DND-41 (cell line): ENCODE measurements at regions not wholly inside any gene's neighbourhood (a gene's known extent, or its start where the extent isn't known, plus 50 kb on each side); places are given as distances from the start of the nearest gene placed in this dataset.
A peak's percentile ranks its signal among the peaks of the same experiment; 100 is the strongest.

Source experiments
- ATAC-seq: fragments of 200-7000 bp; cut with Tn5 transposase; 3 replicates; pipeline ENCODE4 v1.9.1; 2021; ENCODE audit warnings: low read depth; ENCODE audit not compliant: insufficient read depth
- DNase-seq: peaks from one replicate; pipeline ENCODE4 v3.0.0-alpha.2; 2020
- H2AFZ ChIP-seq: 2 replicates; pipeline ENCODE4 v1.6.0; 2012; ENCODE audit warnings: low read depth, low read length
- H3K27ac ChIP-seq: 2 replicates; pipeline ENCODE4 v1.5.1; 2012; ENCODE audit warnings: low read length, inconsistent platforms
- H3K27me3 ChIP-seq: fragments of 200-600 bp; sonication (generic); 2 replicates; pipeline ENCODE4 v1.6.0; 2012; ENCODE audit warnings: low read length, mild to moderate bottlenecking, inconsistent platforms; ENCODE audit not compliant: insufficient read depth, poor library complexity
- H3K36me3 ChIP-seq: 2 replicates; pipeline ENCODE4 v1.5.1; 2012; ENCODE audit warnings: low read length, inconsistent platforms; ENCODE audit not compliant: insufficient read depth
- H3K4me1 ChIP-seq: 2 replicates; pipeline ENCODE4 v1.5.1; 2012; ENCODE audit warnings: mild to moderate bottlenecking, low read length; ENCODE audit not compliant: insufficient read depth
- H3K4me2 ChIP-seq: 2 replicates; pipeline ENCODE4 v1.6.0; 2012; ENCODE audit warnings: mild to moderate bottlenecking, moderate library complexity, low read length, inconsistent platforms; ENCODE audit not compliant: insufficient read depth
- H3K4me3 ChIP-seq, 2 experiments: fragments of 200-600 bp in 1 of 2; shearing (Covaris generic) in 1 of 2; 2 replicates each; pipeline ENCODE4 v1.5.1; 2012 to 2016; ENCODE audit warnings: inconsistent platforms in 2 of 2, low read length in 2 of 2, mild to moderate bottlenecking in 2 of 2, low read depth in 1 of 2, moderate library complexity in 1 of 2
- H3K79me2 ChIP-seq: 2 replicates; pipeline ENCODE4 v1.6.0; 2012; ENCODE audit warnings: low read length, inconsistent platforms; ENCODE audit not compliant: insufficient read depth
- H3K9ac ChIP-seq: 2 replicates; pipeline ENCODE4 v1.6.0; 2012; ENCODE audit warnings: low read depth, mild to moderate bottlenecking, inconsistent platforms, low read length, moderate library complexity
- H3K9me3 ChIP-seq: 2 replicates; pipeline ENCODE4 v1.5.1; 2012; ENCODE audit warnings: low read length, moderate library complexity, mild to moderate bottlenecking, inconsistent platforms; ENCODE audit not compliant: insufficient read depth, severe bottlenecking
- H4K20me1 ChIP-seq: 2 replicates; pipeline ENCODE4 v1.6.0; 2012; ENCODE audit warnings: low read length; ENCODE audit not compliant: insufficient read depth
- EZH2 ChIP-seq: IDR thresholded peaks from 3 replicates; pipeline ENCODE4 v1.6.1; 2012; ENCODE audit warnings: borderline replicate concordance, low read depth, mild to moderate bottlenecking, moderate library complexity, low read length, inconsistent platforms; ENCODE audit not compliant: severe bottlenecking
- TF ChIP-seq, protein P1 (sequence below): IDR thresholded peaks from 2 replicates; pipeline ENCODE4 v1.5.1; 2012; ENCODE audit warnings: borderline replicate concordance, low read length, moderate library complexity, mild to moderate bottlenecking; ENCODE audit not compliant: poor library complexity, severe bottlenecking; ENCODE audit errors: extremely low read depth

DNA sequence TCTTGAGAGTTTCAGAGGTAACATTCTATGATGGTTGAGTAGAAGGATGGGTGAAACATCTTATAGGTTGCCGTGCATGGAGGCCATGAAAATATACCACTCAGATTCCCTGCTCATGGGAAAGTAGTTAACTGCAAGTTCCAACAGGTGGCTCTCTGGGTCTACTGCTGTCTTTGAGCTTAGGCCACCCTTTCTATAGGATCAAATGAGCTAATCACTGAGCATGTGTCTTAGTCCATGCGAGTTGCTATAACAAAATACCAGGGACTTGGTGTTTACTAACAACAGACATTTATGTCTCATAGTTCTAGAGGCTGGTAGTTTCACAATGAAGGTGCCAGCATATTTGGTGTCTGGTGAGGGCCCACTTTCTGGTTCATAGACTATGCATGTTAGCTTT is 144.8 kb upstream of the UNC5C start:
- no peak overlapping the region for H3K27ac ChIP-seq
- TF ChIP-seq, protein P1, sequence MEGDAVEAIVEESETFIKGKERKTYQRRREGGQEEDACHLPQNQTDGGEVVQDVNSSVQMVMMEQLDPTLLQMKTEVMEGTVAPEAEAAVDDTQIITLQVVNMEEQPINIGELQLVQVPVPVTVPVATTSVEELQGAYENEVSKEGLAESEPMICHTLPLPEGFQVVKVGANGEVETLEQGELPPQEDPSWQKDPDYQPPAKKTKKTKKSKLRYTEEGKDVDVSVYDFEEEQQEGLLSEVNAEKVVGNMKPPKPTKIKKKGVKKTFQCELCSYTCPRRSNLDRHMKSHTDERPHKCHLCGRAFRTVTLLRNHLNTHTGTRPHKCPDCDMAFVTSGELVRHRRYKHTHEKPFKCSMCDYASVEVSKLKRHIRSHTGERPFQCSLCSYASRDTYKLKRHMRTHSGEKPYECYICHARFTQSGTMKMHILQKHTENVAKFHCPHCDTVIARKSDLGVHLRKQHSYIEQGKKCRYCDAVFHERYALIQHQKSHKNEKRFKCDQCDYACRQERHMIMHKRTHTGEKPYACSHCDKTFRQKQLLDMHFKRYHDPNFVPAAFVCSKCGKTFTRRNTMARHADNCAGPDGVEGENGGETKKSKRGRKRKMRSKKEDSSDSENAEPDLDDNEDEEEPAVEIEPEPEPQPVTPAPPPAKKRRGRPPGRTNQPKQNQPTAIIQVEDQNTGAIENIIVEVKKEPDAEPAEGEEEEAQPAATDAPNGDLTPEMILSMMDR: peak; percentile 42
- no peak for TF ChIP-seq EZH2
- no peaks in the 10 kb centered on the region for H3K27me3 ChIP-seq
- peaks cover 8% of the 10 kb centered on the region; the same call in 1 of the 2 replicates for H3K4me1 ChIP-seq
- H3K79me2 ChIP-seq: no peaks in the 10 kb centered on the region
- peak; percentile 49; the same call in 1 of the 3 replicates for ATAC-seq
- DNase-seq: peak; percentile 10
- no peaks in the 10 kb centered on the region for H4K20me1 ChIP-seq
- H3K36me3 ChIP-seq: no peaks in the 10 kb centered on the region
- no peak overlapping the region for H3K4me3 ChIP-seq
- no peak overlapping the region for H3K4me2 ChIP-seq
- H3K9ac ChIP-seq: no peak overlapping the region
- no peak overlapping the region for H2AFZ ChIP-seq
- H3K9me3 ChIP-seq: no peaks in the 10 kb centered on the region

DNA sequence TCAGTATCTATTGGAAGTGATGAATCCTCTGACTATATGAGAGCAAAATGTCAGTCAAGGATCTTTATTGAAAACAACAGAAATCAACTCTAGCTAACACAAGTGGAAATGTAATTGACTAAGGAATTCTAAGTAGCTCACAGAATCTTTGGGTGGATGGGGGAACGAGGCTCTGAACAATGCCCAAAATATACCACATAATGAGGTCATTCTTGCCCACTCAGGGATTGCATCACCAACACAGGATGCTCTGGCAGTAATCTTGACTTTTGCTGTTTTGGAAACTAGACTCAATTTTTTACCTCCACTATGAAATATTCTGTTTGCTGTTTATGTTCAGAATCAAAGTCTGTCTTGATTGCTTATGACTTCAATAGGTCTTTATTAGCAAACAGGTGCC is 127.4 kb upstream of the UNC5C start:
- H3K27me3 ChIP-seq: no peaks in the 10 kb centered on the region
- no peaks in the 10 kb centered on the region for H4K20me1 ChIP-seq
- no peak overlapping the region for H2AFZ ChIP-seq
- H3K36me3 ChIP-seq: no peaks in the 10 kb centered on the region
- no peak overlapping the region for H3K9ac ChIP-seq
- no peaks in the 10 kb centered on the region for H3K4me1 ChIP-seq
- H3K27ac ChIP-seq: no peak overlapping the region
- no peak for DNase-seq
- H3K9me3 ChIP-seq: peaks cover 2% of the 10 kb centered on the region
- TF ChIP-seq, protein P1: no peak
- no peak for TF ChIP-seq EZH2
- no peak for ATAC-seq
- no peak overlapping the region for H3K4me3 ChIP-seq
- no peak overlapping the region for H3K4me2 ChIP-seq
- no peaks in the 10 kb centered on the region for H3K79me2 ChIP-seq

DNA sequence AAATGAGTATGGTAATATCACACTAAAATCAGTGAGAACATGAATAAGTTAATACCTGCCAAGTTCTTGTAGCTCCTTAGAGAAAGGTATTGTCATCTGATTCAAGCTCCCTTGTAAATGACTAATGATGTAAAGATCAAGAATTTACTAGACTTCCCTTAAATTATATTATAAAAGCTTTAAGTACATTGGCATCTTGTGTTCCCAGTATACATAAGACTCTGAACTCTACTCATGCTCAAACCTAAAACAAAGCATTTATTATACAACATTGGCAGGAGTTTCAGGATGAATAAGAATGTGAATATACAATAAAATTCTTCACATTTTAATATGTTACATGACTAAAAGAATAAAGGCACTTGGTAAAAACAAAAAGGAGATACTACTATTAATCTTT is 126.8 kb upstream of the UNC5C start:
- Histone ChIP-seq H3K27ac (no peak overlapping the region), H3K79me2 (no peaks in the 10 kb centered on the region), H3K9me3 (peaks cover 2% of the 10 kb centered on the region), H3K27me3 (no peaks in the 10 kb centered on the region), H3K4me1 (no peaks in the 10 kb centered on the region), H3K9ac (no peak overlapping the region), H4K20me1 (no peaks in the 10 kb centered on the region), H2AFZ (no peak overlapping the region), H3K4me2 (no peak overlapping the region), H3K36me3 (no peaks in the 10 kb centered on the region), H3K4me3 (no peak overlapping the region)
- DNase-seq (no peak), ATAC-seq (no peak)
- TF ChIP-seq, protein P1: no peak
- no peak for TF ChIP-seq EZH2

DNA sequence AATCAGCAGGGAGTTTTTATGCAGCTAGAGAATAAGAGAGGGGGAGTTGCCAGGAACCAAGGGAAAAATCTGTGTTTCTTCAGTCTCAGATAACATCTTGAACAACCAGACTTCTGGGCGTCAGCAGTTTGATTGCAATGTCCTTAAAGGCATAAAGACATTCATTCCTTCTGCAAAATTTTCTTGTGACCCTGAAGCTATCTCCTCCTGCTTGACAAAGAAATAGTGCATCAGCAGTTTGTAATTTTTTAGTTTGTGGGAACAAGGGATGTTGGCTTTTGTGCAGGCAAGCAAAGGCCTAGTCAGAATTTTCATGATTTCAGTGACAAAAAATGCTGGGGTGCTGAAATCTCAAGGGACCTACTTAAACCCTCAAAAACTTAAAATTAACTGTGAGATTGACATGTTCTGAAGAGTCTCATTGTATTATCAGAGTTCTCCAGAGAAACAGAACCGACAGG is 125.8 kb upstream of the UNC5C start:
- no peak overlapping the region for H3K4me3 ChIP-seq
- no peak overlapping the region for H3K27ac ChIP-seq
- H4K20me1 ChIP-seq: no peaks in the 10 kb centered on the region
- no peaks in the 10 kb centered on the region for H3K79me2 ChIP-seq
- H3K4me2 ChIP-seq: no peak overlapping the region
- no peak overlapping the region for H3K9ac ChIP-seq
- TF ChIP-seq EZH2: no peak
- TF ChIP-seq, protein P1: no peak
- ATAC-seq (no peak), DNase-seq (no peak)
- H3K36me3 ChIP-seq: no peaks in the 10 kb centered on the region
- H3K9me3 ChIP-seq: peaks cover 2% of the 10 kb centered on the region
- H3K27me3 ChIP-seq: no peaks in the 10 kb centered on the region
- H3K4me1 ChIP-seq: no peaks in the 10 kb centered on the region
- no peak overlapping the region for H2AFZ ChIP-seq
